HEK293 (cell line): ENCODE measurements at regions not wholly inside any gene's neighbourhood (a gene's known extent, or its start where the extent isn't known, plus 50 kb on each side); places are given as distances from the start of the nearest gene placed in this dataset.

ENCODE experiments used
- CTCF ChIP-seq: fragments of 450-650 bp; formaldehyde crosslinking; IDR thresholded peaks from 2 replicates; pipeline ENCODE4 v1.5.1; 2016; ENCODE audit warnings: missing biosample characterization, missing genetic modification characterization
- MEIS1 ChIP-seq: sonication (generic); formaldehyde crosslinking; IDR thresholded peaks from 2 replicates; pipeline ENCODE4 v1.8.1; 2022; ENCODE audit warnings: missing genetic modification reagents, mild to moderate bottlenecking, borderline replicate concordance
- TCF7L2 ChIP-seq: IDR thresholded peaks from 2 replicates; pipeline ENCODE4 v1.6.1; 2011; ENCODE audit warnings: low read depth, mild to moderate bottlenecking, inconsistent platforms, low read length, moderate library complexity, borderline replicate concordance
- WT1 ChIP-seq: fragments of 450-650 bp; formaldehyde crosslinking; IDR thresholded peaks from 2 replicates; pipeline ENCODE4 v1.5.1; 2016; ENCODE audit warnings: missing biosample characterization, missing genetic modification characterization
- ZBTB17 ChIP-seq: fragments of 450-650 bp; formaldehyde crosslinking; IDR thresholded peaks from 2 replicates; pipeline ENCODE4 v1.5.1; 2016; ENCODE audit warnings: missing biosample characterization, missing genetic modification characterization
- ZBTB26 ChIP-seq: fragments of 450-650 bp; formaldehyde crosslinking; optimal IDR thresholded peaks from 2 replicates; pipeline ENCODE3; 2016; ENCODE audit warnings: missing biosample characterization, mild to moderate bottlenecking, missing genetic modification characterization
- ZBTB7A ChIP-seq: fragments of 450-650 bp; formaldehyde crosslinking; IDR thresholded peaks from 2 replicates; pipeline ENCODE4 v1.5.1; 2016; ENCODE audit warnings: low read depth, missing biosample characterization, missing genetic modification characterization
- ZFP3 ChIP-seq: fragments of 450-650 bp; formaldehyde crosslinking; IDR thresholded peaks from 2 replicates; pipeline ENCODE4 v1.5.1; 2016; ENCODE audit warnings: low read depth, missing biosample characterization, missing genetic modification characterization
- ZFP41 ChIP-seq: fragments of 450-650 bp; formaldehyde crosslinking; IDR thresholded peaks from 2 replicates; pipeline ENCODE4 v1.5.1; 2016; ENCODE audit warnings: missing biosample characterization, missing genetic modification characterization, borderline replicate concordance
- ZNF133 ChIP-seq: fragments of 450-650 bp; formaldehyde crosslinking; IDR thresholded peaks from 2 replicates; pipeline ENCODE4 v1.5.1; 2016; ENCODE audit warnings: missing biosample characterization, missing genetic modification characterization
- ZNF280D ChIP-seq: fragments of 450-650 bp; formaldehyde crosslinking; IDR thresholded peaks from 2 replicates; pipeline ENCODE4 v1.5.1; 2016; ENCODE audit warnings: missing biosample characterization, missing genetic modification characterization
- ZNF292 ChIP-seq: fragments of 450-650 bp; formaldehyde crosslinking; IDR thresholded peaks from 2 replicates; pipeline ENCODE4 v1.5.1; 2016; ENCODE audit warnings: low read depth, missing biosample characterization, missing genetic modification characterization, borderline replicate concordance
- ZNF768 ChIP-seq: fragments of 450-650 bp; formaldehyde crosslinking; IDR thresholded peaks from 2 replicates; pipeline ENCODE4 v1.5.1; 2018; ENCODE audit warnings: missing biosample characterization, mild to moderate bottlenecking, missing genetic modification characterization
- TF ChIP-seq, protein P1 (sequence below): fragments of 450-650 bp; formaldehyde crosslinking; IDR thresholded peaks from 2 replicates; pipeline ENCODE4 v1.5.1; 2016; ENCODE audit warnings: missing biosample characterization, missing genetic modification characterization

DNA sequence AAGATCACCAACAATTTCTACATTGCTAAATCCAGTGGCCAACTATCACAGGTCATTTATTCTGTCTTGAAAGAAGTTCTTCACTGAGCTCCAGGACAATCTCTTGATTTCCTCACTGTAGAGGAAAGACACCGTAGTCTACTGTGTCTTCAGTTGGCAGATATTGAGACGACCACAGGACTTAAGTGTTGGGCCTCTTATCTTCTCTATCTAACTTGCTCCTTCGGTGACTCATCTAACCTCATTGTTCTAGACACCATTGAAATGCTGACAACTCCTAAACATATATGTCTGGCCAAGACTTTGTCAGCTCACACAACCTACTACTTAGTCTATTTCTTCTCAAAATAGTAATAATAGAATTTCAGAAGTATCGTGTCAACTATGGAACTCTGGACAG is 425.8 kb downstream of the ARAP2 start:
- TF ChIP-seq ZNF768 (tag by site-specific recombination) (no peak), TCF7L2 (no peak), ZNF133 (tag by site-specific recombination) (no peak), ZBTB26 (no peak), ZNF280D (tag by site-specific recombination) (no peak), CTCF (tag by site-specific recombination) (no peak), ZFP41 (tag by site-specific recombination) (no peak), ZFP3 (tag by site-specific recombination) (no peak), ZNF292 (tag by site-specific recombination) (no peak), WT1 (tag by site-specific recombination) (no peak), ZBTB17 (tag by site-specific recombination) (no peak), MEIS1 (CRISPR knock-in tag) (no peak), ZBTB7A (tag by site-specific recombination) (no peak)
- TF ChIP-seq, protein P1, sequence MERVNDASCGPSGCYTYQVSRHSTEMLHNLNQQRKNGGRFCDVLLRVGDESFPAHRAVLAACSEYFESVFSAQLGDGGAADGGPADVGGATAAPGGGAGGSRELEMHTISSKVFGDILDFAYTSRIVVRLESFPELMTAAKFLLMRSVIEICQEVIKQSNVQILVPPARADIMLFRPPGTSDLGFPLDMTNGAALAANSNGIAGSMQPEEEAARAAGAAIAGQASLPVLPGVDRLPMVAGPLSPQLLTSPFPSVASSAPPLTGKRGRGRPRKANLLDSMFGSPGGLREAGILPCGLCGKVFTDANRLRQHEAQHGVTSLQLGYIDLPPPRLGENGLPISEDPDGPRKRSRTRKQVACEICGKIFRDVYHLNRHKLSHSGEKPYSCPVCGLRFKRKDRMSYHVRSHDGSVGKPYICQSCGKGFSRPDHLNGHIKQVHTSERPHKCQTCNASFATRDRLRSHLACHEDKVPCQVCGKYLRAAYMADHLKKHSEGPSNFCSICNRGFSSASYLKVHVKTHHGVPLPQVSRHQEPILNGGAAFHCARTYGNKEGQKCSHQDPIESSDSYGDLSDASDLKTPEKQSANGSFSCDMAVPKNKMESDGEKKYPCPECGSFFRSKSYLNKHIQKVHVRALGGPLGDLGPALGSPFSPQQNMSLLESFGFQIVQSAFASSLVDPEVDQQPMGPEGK: no peak
